HG02852 (cell line): ENCODE measurements at regions not wholly inside any gene's neighbourhood (a gene's known extent, or its start where the extent isn't known, plus 50 kb on each side); places are given as distances from the start of the nearest gene placed in this dataset.

Experiments
- ATAC-seq: cut with Tn5 transposase; IDR thresholded peaks from one replicate; pipeline ENCODE4 v1.9.1; 2021; ENCODE audit warnings: mild to moderate bottlenecking, moderate library complexity; ENCODE audit not compliant: unreplicated experiment

- no peak for ATAC-seq
Measured at GRCh38 chr11:122062763-122063162, 53.3 kb downstream of the BLID start.

GRCh38 chr11:122059565-122059964 lies 56.5 kb downstream of the BLID start:
- no peak for ATAC-seq

- no peak for ATAC-seq
Measured at GRCh38 chr11:122050021-122050690, 65.9 kb downstream of the BLID start.

DNA sequence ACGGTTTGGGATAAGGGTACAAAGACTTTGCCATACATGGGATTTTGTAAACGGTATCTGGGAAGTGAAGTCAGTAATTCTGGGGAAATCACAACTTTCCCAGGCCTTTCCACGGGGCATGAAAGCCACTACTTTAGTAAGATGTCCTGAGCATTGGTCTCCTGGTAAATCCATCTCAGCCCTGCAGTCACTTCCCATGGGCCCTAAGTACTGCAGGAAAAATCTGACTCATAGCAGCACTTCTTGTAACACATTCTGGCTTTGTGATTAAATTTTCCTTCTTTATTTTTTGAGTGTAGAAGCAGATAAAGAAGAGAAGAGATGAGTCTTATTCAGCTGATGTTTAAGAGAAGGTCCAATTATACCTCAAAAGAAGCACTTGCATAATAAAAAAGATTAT lies 67.6 kb downstream of the BLID start:
- ATAC-seq: no peak

GRCh38 chr11:122046846-122047245 lies 69.2 kb downstream of the BLID start:
- no peak for ATAC-seq

GRCh38 chr11:122046438-122046837 lies 69.6 kb downstream of the BLID start:
- no peak for ATAC-seq

GRCh38 chr11:122045181-122045586 lies 70.8 kb downstream of the BLID start:
- no peak for ATAC-seq

DNA sequence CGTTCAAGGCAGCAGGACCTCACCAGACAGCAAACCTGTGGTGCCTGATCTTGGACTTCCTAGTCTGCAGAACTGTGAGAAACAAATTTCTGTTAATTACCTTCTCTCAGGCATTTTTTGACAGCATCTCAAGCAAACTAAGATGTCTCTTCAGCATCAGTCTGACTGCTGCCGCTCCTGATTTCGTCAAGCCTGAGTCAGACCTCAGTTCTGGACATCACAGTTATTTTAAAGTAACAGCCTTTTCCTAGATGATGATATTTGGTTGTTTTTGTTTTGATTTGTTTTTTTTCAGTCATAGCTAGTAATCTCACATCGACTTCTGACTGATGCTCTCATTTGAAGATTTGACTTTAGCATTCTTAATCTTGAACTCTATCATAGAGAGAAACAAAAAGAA lies 71.9 kb downstream of the BLID start:
- ATAC-seq: no peak

GRCh38 chr11:122042981-122043380 lies 73.0 kb downstream of the BLID start:
- ATAC-seq: no peak

GRCh38 chr11:122040464-122040863 lies 75.6 kb downstream of the BLID start:
- no peak for ATAC-seq

DNA sequence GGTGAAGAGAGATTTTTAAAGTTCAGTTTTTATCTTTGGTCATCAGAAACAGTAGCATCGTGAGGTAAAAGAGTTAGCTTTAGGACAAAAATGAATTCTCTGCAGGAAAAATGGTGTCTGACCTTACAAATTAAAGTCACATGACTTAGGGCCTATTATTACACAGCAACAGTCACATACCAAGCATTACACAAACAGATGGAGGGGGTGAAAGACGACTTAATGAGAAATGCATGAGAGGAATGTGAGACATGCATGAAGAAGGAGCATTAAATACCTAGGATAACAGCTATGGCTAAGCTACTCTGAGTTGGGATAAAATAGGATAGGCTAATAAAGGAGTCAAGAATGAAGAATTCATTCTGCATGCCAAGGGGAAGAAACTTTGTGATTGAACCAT lies 77.5 kb downstream of the BLID start:
- no peak for ATAC-seq

DNA sequence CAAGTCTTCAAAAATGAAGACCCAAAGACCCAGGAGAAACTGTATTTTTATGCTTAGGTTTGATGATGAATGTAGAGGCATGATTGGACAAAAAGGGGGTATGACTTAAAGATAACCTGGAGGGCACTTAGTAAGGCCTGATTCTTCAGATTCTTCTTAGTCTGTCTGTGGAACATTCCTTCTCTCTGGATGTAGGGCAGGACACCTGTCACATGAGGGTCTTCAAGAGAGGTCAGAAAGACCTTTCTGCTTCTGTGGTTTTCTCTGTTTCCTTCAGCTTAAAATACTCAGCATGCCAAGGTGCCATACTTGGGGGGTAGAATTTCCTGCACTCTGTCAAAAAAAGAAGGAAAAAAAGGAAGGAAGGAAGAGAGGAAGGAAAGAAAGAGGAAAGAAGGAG lies 78.1 kb downstream of the BLID start:
- ATAC-seq: no peak

- no peak for ATAC-seq
Measured at GRCh38 chr11:122036493-122036892, 79.5 kb downstream of the BLID start.

- no peak for ATAC-seq
Measured at GRCh38 chr11:122036018-122036417, 80.0 kb downstream of the BLID start.

- no peak for ATAC-seq
Measured at GRCh38 chr11:122033631-122034030, 82.4 kb downstream of the BLID start.

DNA sequence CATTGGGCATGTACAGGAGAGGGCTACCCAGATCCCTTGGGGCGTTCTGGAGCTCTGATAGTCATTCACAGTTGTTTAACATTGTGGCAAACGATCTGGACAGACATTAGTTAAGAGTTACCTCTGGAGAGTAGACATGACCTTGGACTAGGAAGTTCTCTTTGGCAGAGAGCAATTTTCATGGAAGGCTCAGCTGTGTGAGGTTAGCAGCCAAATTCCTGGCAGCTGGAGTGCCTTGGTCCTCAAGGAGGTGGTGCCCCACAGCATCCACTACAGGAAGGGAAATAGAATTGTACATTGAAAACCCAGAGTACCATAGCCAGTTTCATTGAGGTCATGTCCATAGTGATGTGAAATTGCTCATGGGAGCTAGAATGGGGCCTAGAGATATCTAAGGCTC lies 82.8 kb downstream of the BLID start:
- no peak for ATAC-seq

GRCh38 chr11:122032317-122032716 lies 83.7 kb downstream of the BLID start:
- no peak for ATAC-seq

DNA sequence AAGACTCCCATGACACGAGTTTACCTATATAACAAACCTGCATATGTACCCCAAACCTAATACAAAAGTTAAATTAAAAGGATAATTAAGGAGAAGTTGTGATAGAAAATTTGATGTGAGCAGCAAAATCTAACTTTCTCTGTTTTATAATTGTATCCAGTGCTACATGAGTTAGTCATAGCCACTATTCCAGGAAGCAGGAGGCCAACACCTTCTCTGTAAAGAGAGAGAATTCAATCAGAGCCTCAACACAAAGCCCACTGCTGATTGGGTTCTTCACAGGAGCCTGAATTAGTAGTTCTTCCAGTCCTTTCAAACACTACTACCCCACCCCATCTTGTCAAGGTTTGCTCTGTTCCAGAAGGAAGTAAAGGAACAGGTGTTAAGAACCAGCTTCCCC lies 84.2 kb downstream of the BLID start:
- ATAC-seq: no peak

- ATAC-seq: no peak
Measured at GRCh38 chr11:122030286-122030685, 85.7 kb downstream of the BLID start.

- no peak for ATAC-seq
Measured at GRCh38 chr11:122028545-122028944, 87.5 kb downstream of the BLID start.

DNA sequence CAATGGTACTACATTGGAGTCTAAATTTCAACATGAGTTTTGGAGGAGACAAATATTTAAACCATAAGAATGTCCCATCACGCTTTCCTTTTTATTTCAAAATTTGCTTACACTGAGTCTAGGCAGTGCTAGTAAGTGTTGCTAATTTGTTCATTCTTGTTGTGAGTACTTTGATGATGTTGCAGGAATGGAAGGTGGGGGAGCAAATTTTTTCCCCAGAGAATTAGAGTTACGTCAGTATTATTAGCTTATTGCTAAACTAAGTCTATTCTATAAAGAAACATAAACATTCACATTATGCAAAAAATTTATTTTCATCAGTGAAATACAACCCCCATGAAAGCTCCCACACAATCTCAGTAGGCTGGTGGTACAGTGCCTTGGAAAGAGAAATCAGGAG lies 88.0 kb downstream of the BLID start:
- ATAC-seq: no peak

GRCh38 chr11:122025757-122026156 lies 90.3 kb downstream of the BLID start:
- no peak for ATAC-seq

- ATAC-seq: no peak
Measured at GRCh38 chr11:122024278-122024677, 91.7 kb downstream of the BLID start.
